ENCODE measurements at regions not wholly inside any gene's neighbourhood (a gene's known extent, or its start where the extent isn't known, plus 50 kb on each side); places are given as distances from the start of the nearest gene placed in this dataset.

GRCh38 chr14:42703501-42703900, 1096.8 kb downstream of the LRFN5 start:
- FAIRE-seq (no peak), DNase-seq (no peak)
- Histone ChIP-seq H3K27ac (ENCODE audit: low read depth in 2 of 2, low read length in 2 of 2) (no peak overlapping the region), H3K4me3 (ENCODE audit: low read length in 3 of 3) (no peak overlapping the region), H3K4me1 (ENCODE audit: control insufficient read depth in 2 of 3, insufficient read depth in 2 of 3, low read depth in 1 of 3, low read length in 3 of 3) (no peaks in the 10 kb centered on the region), H3K9me3 (ENCODE audit: control insufficient read depth in 2 of 3, insufficient read depth in 1 of 3, low read length in 3 of 3) (no peaks in the 10 kb centered on the region), H3K9ac (ENCODE audit: low read length in 3 of 3) (no peak overlapping the region), H3K27me3 (ENCODE audit: control insufficient read depth, insufficient read depth, low read length) (no peaks in the 10 kb centered on the region), H3K36me3 (ENCODE audit: control insufficient read depth in 2 of 3, insufficient read depth in 3 of 3, low read length in 3 of 3) (no peaks in the 10 kb centered on the region)
- intact Hi-C loops (cut with DNase I) = no loop called here
- no peak for TF ChIP-seq CTCF (IDR thresholded peaks at IDR 0.05; ENCODE audit: borderline replicate concordance, extremely low read depth, insufficient read depth)

- no peak for TF ChIP-seq CTCF (IDR thresholded peaks at IDR 0.05; ENCODE audit: borderline replicate concordance, extremely low read depth, insufficient read depth)
- H3K9ac ChIP-seq (ENCODE audit: low read length in 3 of 3) = no peak overlapping the region
- no peaks in the 10 kb centered on the region for H3K27me3 ChIP-seq (ENCODE audit: control insufficient read depth, insufficient read depth, low read length)
- no peaks in the 10 kb centered on the region for H3K9me3 ChIP-seq (ENCODE audit: control insufficient read depth in 2 of 3, insufficient read depth in 1 of 3, low read length in 3 of 3)
- H3K36me3 ChIP-seq (ENCODE audit: control insufficient read depth in 2 of 3, insufficient read depth in 3 of 3, low read length in 3 of 3) = no peaks in the 10 kb centered on the region
- no peak overlapping the region for H3K4me3 ChIP-seq (ENCODE audit: low read length in 3 of 3)
- no peak for DNase-seq
- no peaks in the 10 kb centered on the region for H3K4me1 ChIP-seq (ENCODE audit: control insufficient read depth in 2 of 3, insufficient read depth in 2 of 3, low read depth in 1 of 3, low read length in 3 of 3)
- no peak for FAIRE-seq
- H3K27ac ChIP-seq (ENCODE audit: low read depth in 2 of 2, low read length in 2 of 2) = no peak overlapping the region
- intact Hi-C loops (cut with DNase I) = no loop called here
These were observed 1080.7 kb downstream of the LRFN5 start for GRCh38 chr14:42687421-42687820.

GRCh38 chr14:42683707-42684106, 1077.0 kb downstream of the LRFN5 start:
- H3K9ac ChIP-seq (ENCODE audit: low read length in 3 of 3) = no peak overlapping the region
- no peak for FAIRE-seq
- no peak for DNase-seq
- no peaks in the 10 kb centered on the region for H3K9me3 ChIP-seq (ENCODE audit: control insufficient read depth in 2 of 3, insufficient read depth in 1 of 3, low read length in 3 of 3)
- no peak overlapping the region for H3K27ac ChIP-seq (ENCODE audit: low read depth in 2 of 2, low read length in 2 of 2)
- no peaks in the 10 kb centered on the region for H3K36me3 ChIP-seq (ENCODE audit: control insufficient read depth in 2 of 3, insufficient read depth in 3 of 3, low read length in 3 of 3)
- H3K4me1 ChIP-seq (ENCODE audit: control insufficient read depth in 2 of 3, insufficient read depth in 2 of 3, low read depth in 1 of 3, low read length in 3 of 3) = no peaks in the 10 kb centered on the region
- no peak overlapping the region for H3K4me3 ChIP-seq (ENCODE audit: low read length in 3 of 3)
- no peak for TF ChIP-seq CTCF (IDR thresholded peaks at IDR 0.05; ENCODE audit: borderline replicate concordance, extremely low read depth, insufficient read depth)
- intact Hi-C loops (cut with DNase I) = no loop called here
- H3K27me3 ChIP-seq (ENCODE audit: control insufficient read depth, insufficient read depth, low read length) = no peaks in the 10 kb centered on the region

- Histone ChIP-seq H3K9ac (ENCODE audit: low read length in 3 of 3) (no peak overlapping the region), H3K27ac (ENCODE audit: low read depth in 2 of 2, low read length in 2 of 2) (no peak overlapping the region), H3K36me3 (ENCODE audit: control insufficient read depth in 2 of 3, insufficient read depth in 3 of 3, low read length in 3 of 3) (no peaks in the 10 kb centered on the region), H3K27me3 (ENCODE audit: control insufficient read depth, insufficient read depth, low read length) (no peaks in the 10 kb centered on the region), H3K4me1 (ENCODE audit: control insufficient read depth in 2 of 3, insufficient read depth in 2 of 3, low read depth in 1 of 3, low read length in 3 of 3) (no peaks in the 10 kb centered on the region), H3K9me3 (ENCODE audit: control insufficient read depth in 2 of 3, insufficient read depth in 1 of 3, low read length in 3 of 3) (no peaks in the 10 kb centered on the region), H3K4me3 (ENCODE audit: low read length in 3 of 3) (no peak overlapping the region)
- DNase-seq (no peak), FAIRE-seq (no peak)
- intact Hi-C loops (cut with DNase I) = no loop called here
- TF ChIP-seq CTCF (IDR thresholded peaks at IDR 0.05; ENCODE audit: borderline replicate concordance, extremely low read depth, insufficient read depth) = no peak
These were observed 1070.0 kb downstream of the LRFN5 start for GRCh38 chr14:42676636-42677035.

Measured in kidney (tissue), 13 donors.